Erythroblast (primary cell): ENCODE measurements at regions not wholly inside any gene's neighbourhood (a gene's known extent, or its start where the extent isn't known, plus 50 kb on each side); places are given as distances from the start of the nearest gene placed in this dataset.

Source experiments
- GATA1 ChIP-seq: IDR thresholded peaks from 2 replicates; pipeline ENCODE4 v1.6.1; 2011; ENCODE audit warnings: low read depth, mild to moderate bottlenecking, control low read depth, low read length, moderate library complexity
- POLR2A ChIP-seq: IDR thresholded peaks from 2 replicates; pipeline ENCODE4 v1.6.1; 2011; ENCODE audit warnings: mild to moderate bottlenecking, low read length

- TF ChIP-seq POLR2A (no peak), GATA1 (no peak)
Measured at GRCh38 chr9:135370411-135371375, 108.9 kb upstream of the PPP1R26 start.
